HG03159 (cell line): ENCODE measurements at regions not wholly inside any gene's neighbourhood (a gene's known extent, or its start where the extent isn't known, plus 50 kb on each side); places are given as distances from the start of the nearest gene placed in this dataset.
A peak's percentile ranks its signal among the peaks of the same experiment; 100 is the strongest.
"Not testable (repeated sequence)": the region's sequence is repeated elsewhere in the genome, so short reads cannot be mapped to it uniquely, and the experiment has no call there.

ENCODE experiments used
- ATAC-seq: cut with Tn5 transposase; IDR thresholded peaks from one replicate; pipeline ENCODE4 v1.9.1; 2021; ENCODE audit warnings: mild to moderate bottlenecking, moderate library complexity; ENCODE audit not compliant: unreplicated experiment

- ATAC-seq, result no peak
Observed at GRCh38 chr5:92946546-92946945, 634.5 kb downstream of the NR2F1-AS1 start.

DNA sequence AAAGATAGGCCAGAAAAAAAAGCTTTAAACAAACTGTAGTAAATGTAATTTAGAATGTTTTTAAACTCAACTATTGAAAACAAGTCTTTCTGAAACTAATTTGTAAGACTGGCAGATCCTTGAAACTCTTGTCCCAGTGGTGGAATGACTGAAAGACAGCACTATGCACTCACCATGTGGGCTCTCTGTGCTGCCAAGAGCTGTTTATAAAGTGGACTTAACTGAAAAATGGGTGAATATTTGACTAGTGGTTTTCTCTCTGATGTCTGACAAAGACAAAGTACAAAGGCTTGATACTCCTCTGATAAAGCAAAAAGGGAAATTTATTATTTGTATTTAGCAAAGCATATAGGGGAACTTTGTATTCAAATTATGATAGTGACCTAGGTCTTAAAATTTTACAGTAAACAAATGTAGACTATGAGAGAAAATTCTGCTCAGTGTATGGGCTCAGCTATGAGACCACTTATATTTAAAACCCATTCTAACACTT lies 635.4 kb downstream of the NR2F1-AS1 start:
- peak; percentile 46 for ATAC-seq

DNA sequence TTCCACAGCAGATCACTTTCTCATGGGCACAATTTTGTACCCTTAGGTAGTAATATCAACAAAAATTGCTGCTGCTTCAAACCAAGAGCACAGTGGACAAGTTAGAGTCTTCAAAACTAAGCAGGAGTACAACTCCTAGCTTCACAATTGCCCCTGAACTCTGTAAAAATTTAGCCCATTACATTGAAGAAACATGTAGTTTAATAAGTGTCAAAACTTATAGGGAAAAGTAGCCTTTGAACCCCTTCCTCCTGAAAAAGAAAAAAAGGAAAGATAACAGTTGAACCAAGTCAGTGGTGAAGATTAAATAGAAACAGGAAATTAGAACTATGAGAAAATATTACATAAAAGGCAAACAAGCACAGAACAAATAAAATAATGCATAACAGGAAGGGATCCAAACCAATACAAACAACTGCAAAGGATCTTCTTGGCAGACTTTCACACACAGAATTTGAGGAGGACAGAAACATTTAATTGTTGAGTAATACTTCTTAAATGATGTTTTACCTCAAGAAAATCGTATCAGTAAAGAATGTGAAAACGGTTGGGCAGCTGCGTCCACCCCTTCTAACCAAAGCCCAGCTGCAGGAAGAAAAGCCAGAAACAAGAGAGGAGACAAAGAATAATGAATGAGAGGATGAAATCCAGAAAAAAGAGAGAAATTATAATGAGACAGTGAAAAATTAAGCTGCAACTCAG lies 636.0 kb downstream of the NR2F1-AS1 start:
- no peak for ATAC-seq

GRCh38 chr5:92944337-92944736 lies 636.7 kb downstream of the NR2F1-AS1 start:
- ATAC-seq, result no peak

- no peak for ATAC-seq
Observed at GRCh38 chr5:92942762-92943161, 638.3 kb downstream of the NR2F1-AS1 start.

- no peak for ATAC-seq
Observed at GRCh38 chr5:92941806-92942205, 639.2 kb downstream of the NR2F1-AS1 start.

DNA sequence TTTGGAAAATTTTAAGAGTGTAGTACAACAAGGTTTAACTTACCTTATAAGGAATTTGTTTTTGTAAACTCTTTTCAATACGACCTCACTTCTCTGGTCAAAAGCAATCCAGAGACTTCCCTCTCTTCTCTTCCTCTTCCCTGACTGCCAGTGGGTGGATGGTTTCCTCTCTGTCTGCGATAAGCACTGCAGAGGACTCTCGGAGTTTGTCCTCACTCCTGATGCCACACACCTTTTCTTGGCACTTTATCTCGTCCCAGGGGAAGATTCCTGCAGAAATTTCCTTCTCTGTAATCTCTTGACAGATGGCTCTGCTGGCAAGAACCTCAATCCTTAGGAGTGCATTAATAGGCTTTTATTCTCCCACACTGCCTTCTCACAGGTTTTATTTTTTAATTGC lies 641.6 kb downstream of the NR2F1-AS1 start:
- no peak for ATAC-seq

DNA sequence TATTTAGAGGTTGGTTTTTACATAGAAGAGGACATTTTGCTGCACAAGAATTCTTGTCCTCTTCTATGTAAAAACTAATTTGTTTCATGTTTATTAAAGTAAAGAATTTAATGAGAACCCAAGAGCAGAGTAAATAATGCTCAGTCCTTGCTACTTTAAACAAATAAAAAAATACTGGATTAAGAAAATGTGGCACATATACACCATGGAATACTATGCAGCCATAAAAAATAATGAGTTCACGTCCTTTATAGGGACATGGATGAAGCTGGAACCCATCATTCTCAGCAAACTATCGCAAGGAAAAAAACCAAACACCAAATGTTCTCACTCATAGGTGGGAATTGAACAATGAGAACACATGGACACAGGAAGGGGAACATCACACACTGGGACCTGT lies 643.6 kb downstream of the NR2F1-AS1 start:
- ATAC-seq, result not testable (repeated sequence)

DNA sequence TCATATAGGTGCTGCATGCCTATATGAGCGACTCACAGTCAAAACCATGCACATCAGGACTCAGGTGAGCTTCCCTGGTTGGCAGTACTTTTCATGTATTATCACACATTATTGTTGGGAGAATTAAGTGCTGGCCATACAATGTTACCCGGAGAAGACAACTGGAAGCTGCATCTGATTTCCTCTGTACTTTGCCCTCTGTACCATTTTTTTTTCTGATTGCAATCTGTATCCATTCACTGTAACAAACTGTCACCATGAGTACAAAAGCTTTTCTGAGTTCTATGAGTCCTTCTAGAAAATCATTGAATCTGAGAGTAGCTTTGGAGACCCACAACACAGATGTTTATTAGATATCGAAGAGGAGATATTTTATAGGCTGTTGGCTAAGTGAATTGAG lies 651.0 kb downstream of the NR2F1-AS1 start:
- no peak for ATAC-seq

DNA sequence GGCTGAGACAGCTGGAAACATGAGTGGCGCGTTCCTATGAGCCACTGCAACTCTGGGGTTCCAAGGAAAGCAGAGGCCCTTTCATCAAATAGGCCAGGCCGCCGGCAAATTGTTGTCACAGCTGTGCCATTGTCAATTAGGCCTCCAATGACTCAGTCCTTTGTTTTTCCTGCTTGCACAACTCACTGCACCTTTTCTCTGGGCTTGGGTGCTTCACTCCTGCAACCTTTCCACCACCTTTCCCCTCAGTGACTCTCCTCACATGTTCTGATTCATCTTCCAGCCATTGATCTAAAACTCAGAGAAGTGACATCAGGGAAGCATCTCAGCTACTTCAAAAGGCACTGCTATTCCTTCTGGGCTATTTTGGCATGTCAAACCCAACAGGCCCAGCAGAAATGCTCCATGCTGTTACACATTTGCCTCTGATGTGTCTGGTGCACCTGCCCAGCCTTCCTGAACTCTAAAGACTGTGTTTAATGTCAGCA lies 653.7 kb downstream of the NR2F1-AS1 start:
- ATAC-seq, result no peak

GRCh38 chr5:92923885-92924284 lies 657.1 kb downstream of the NR2F1-AS1 start:
- no peak for ATAC-seq

DNA sequence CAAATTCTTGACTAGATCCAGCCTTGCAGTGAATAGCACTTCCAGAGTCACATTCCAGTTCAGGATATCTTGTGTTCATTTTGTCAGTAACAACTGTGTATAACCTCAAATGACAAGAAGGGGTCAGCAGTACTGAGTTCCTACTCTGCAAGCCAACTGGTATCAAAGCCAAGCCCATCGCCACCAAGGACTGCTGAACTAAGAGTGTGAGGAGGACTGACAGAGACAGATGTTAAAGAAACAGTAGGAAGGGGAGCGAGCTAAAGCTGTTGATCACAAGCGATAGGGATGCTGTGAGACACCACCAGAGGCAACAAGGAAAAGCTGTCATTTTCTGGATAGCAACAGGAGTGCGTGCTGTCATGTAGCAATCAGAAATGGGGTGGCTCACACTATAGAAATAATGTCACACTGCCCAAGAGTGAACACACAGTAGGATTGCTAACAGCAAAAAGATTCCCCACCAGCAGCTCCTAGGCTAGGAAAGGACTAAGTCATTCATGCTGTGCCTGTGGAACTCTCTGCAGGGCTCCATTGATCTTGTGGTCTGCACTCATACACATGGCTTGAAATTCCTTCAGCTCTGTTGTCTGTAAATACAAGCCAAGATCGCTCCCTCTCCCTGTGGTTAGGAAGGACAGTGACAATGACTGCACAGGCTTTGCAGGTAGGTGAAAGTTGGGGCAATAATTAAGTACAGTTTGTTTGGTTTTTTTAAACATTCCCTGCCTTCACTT lies 658.6 kb downstream of the NR2F1-AS1 start:
- no peak for ATAC-seq

DNA sequence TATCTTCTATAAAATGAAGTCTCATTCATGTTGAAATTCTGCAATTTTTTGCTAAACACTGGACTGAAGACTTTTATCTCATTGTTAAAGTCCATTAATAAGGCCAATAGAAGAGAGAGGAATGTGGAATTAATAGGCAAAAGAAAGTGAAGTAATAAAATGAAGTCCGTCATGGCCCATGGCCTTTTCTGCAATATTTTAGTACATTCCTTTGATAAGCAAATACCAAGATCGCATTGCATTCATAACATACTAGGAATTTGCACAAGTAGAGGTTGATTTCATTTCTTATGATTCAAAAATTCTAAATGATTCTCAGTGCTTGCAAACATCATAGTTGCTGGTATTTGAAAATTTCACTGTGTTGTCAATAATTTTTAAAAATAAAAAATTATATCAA lies 664.0 kb downstream of the NR2F1-AS1 start:
- ATAC-seq, result no peak

- ATAC-seq, result no peak
Observed at GRCh38 chr5:92916036-92916435, 665.0 kb downstream of the NR2F1-AS1 start.

DNA sequence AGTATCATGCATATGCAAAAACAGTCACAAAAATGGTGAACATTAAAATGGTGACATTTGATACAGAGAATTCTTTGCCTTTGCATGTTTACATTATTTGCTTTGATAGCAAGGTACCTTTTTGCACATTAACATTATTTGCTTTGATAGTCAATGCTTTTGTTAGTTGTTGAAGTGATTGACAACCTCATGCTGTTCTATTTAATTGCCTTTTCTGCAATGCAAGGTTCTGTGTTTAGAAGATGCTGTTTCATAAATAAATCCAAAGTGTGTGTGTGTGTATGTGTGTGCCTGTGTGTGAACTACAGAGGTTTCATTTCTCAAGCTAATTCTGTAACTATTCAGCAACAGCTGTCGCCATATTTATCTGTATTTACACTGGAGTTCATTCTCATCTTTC lies 668.7 kb downstream of the NR2F1-AS1 start:
- ATAC-seq, result no peak

- no peak for ATAC-seq
Observed at GRCh38 chr5:92911851-92912250, 669.2 kb downstream of the NR2F1-AS1 start.

GRCh38 chr5:92911293-92911692 lies 669.7 kb downstream of the NR2F1-AS1 start:
- ATAC-seq, result no peak

GRCh38 chr5:92909602-92909962 lies 671.4 kb downstream of the NR2F1-AS1 start:
- ATAC-seq, result no peak

GRCh38 chr5:92908952-92909601 lies 671.9 kb downstream of the NR2F1-AS1 start:
- ATAC-seq, result no peak

DNA sequence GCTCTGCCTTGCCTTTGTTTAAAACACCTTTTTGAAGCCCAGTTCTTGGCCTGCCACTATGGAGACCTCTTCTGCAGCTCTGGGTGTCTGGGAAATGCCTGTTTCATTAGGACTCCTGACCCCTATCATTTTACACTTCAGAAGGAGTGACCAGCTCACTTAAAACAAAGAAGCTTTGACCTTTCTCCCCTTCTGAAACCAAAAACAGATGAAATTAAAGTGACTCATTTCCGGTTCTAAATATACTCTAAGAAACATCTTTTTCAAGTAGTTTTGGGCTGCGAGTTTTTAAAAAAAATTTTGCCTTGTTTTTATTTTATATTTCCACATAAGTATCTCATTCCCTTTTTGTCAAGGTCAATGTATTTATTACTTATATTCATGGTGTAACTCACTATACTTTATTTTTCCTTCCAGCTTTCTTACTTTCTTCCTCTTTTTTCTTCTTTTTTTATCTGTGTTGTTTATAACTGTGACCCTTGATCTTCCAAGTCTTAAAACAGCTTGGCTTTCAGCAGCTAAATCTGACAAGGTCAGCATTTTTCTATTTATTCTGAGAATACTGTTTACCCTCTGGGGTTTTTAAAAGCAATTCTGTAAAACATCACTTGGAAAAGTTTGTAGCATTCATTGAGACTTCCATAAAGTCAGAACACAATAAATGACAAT lies 672.9 kb downstream of the NR2F1-AS1 start:
- ATAC-seq, result peak; percentile 64

DNA sequence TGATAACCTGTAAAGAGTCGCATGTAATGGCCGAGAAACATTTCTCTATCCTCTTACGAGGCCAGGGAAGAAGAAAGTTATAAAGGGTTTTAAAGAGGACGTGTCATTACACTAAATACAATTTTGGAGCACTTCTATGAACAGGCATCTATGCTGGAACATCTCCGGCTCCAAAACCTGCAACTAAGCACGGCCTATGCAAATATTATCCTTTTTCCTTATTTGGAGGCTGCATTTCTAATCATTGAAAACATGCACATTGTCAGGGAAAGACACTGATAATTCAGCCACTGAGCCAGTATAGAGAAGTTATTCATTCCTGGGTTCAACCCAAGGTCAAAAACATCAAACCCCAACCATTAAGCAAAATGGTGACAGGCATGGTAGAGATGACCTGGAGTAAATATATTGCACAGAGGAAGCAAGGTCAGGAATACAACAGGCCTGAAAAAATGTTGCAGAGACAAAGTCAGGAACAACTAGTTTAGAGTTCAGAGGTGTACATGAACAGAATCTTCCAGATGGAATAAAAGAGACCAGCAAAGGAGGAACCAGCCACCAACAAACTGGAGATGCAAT lies 674.1 kb downstream of the NR2F1-AS1 start:
- no peak for ATAC-seq
